Neural progenitor cell (in vitro differentiated cells): ENCODE measurements at regions not wholly inside any gene's neighbourhood (a gene's known extent, or its start where the extent isn't known, plus 50 kb on each side); places are given as distances from the start of the nearest gene placed in this dataset.

Source experiments
- DNase-seq: peaks from one replicate; pipeline ENCODE4 v3.0.0-alpha.2; 2016; ENCODE audit warnings: low spot score
- H2AFZ ChIP-seq: fragments of 200-600 bp; sonication (generic); replicated peaks from 2 replicates; pipeline ENCODE4 v1.6.1; 2016; ENCODE audit warnings: antibody characterized with exemption
- H3F3A ChIP-seq: fragments of 200-600 bp; sonication (generic); 2 replicates; pipeline ENCODE4 v1.6.1; 2016; ENCODE audit warnings: antibody characterized with exemption, low read depth
- H3K27ac ChIP-seq: fragments of 200-600 bp; sonication (generic); 2 replicates; pipeline ENCODE4 v1.5.1; 2016; ENCODE audit warnings: mild to moderate bottlenecking
- H3K27me3 ChIP-seq: fragments of 200-600 bp; sonication (generic); 2 replicates; pipeline ENCODE4 v1.6.1; 2016; ENCODE audit warnings: mild to moderate bottlenecking, moderate library complexity
- H3K36me3 ChIP-seq: fragments of 200-600 bp; sonication (generic); 2 replicates; pipeline ENCODE4 v1.5.1; 2016
- H3K4me1 ChIP-seq: fragments of 200-600 bp; sonication (generic); 2 replicates; pipeline ENCODE4 v1.6.1; 2016; ENCODE audit warnings: mixed run types
- H3K4me2 ChIP-seq: fragments of 200-600 bp; sonication (generic); 2 replicates; pipeline ENCODE4 v1.6.1; 2016
- H3K4me3 ChIP-seq: fragments of 200-600 bp; sonication (generic); 2 replicates; pipeline ENCODE4 v1.5.1; 2016
- H3K79me2 ChIP-seq: fragments of 200-600 bp; sonication (generic); 2 replicates; pipeline ENCODE4 v1.6.1; 2016; ENCODE audit warnings: low read depth
- H3K9ac ChIP-seq: fragments of 200-600 bp; sonication (generic); 2 replicates; pipeline ENCODE4 v1.6.1; 2016
- H3K9me3 ChIP-seq: fragments of 200-600 bp; sonication (generic); 2 replicates; pipeline ENCODE4 v1.5.1; 2016; ENCODE audit warnings: low read depth
- H4K20me1 ChIP-seq: fragments of 200-600 bp; sonication (generic); 2 replicates; pipeline ENCODE4 v1.6.1; 2016; ENCODE audit warnings: low read depth
- H3K27ac Mint-ChIP-seq: 3 replicates; pipeline ENCODE4 v1.8.0; 2021; ENCODE audit warnings: mixed read lengths
- H3K27me3 Mint-ChIP-seq: 2 replicates; pipeline ENCODE4 v1.8.0; 2022; ENCODE audit warnings: low read depth, mild to moderate bottlenecking, inconsistent platforms, moderate library complexity, mixed read lengths; ENCODE audit not compliant: insufficient read depth
- H3K36me3 Mint-ChIP-seq: 3 replicates; pipeline ENCODE4 v1.8.0; 2021; ENCODE audit warnings: mixed read lengths
- H3K4me1 Mint-ChIP-seq: 3 replicates; pipeline ENCODE4 v1.8.0; 2021; ENCODE audit warnings: mixed read lengths
- H3K4me3 Mint-ChIP-seq: 3 replicates; pipeline ENCODE4 v1.8.0; 2021; ENCODE audit warnings: mild to moderate bottlenecking, moderate library complexity, mixed read lengths
- H3K9me3 Mint-ChIP-seq: 3 replicates; pipeline ENCODE4 v1.8.0; 2020; ENCODE audit warnings: mixed read lengths
- CTCF ChIP-seq: fragments of 200-600 bp; sonication (generic); IDR thresholded peaks from 2 replicates; pipeline ENCODE4 v1.5.1; 2017; ENCODE audit warnings: antibody characterized with exemption, mild to moderate bottlenecking
- EZH2 ChIP-seq: fragments of 200-600 bp; sonication (generic); IDR thresholded peaks from 2 replicates; pipeline ENCODE4 v1.6.1; 2017; ENCODE audit warnings: antibody characterized with exemption, mild to moderate bottlenecking, moderate library complexity
- EZH2phosphoT487 ChIP-seq: fragments of 200-600 bp; sonication (generic); IDR thresholded peaks from 2 replicates; pipeline ENCODE4 v1.6.1; 2017; ENCODE audit warnings: antibody characterized with exemption

GRCh38 chr10:109379186-109379585, 544.1 kb downstream of the XPNPEP1 start:
- Mint-ChIP-seq H3K4me3 (no peak overlapping the region), H3K9me3 (no peaks in the 10 kb centered on the region), H3K4me1 (no peaks in the 10 kb centered on the region), H3K27ac (no peak overlapping the region), H3K27me3 (no peaks in the 10 kb centered on the region), H3K36me3 (no peaks in the 10 kb centered on the region)
- Histone ChIP-seq H3K9me3 (no peaks in the 10 kb centered on the region), H3K4me3 (no peak overlapping the region), H3K27ac (no peak overlapping the region), H2AFZ (no peak overlapping the region), H3K36me3 (no peaks in the 10 kb centered on the region), H3K9ac (no peak overlapping the region), H3K27me3 (no peaks in the 10 kb centered on the region), H4K20me1 (no peaks in the 10 kb centered on the region), H3F3A (no peaks in the 10 kb centered on the region), H3K79me2 (no peaks in the 10 kb centered on the region), H3K4me1 (no peaks in the 10 kb centered on the region), H3K4me2 (no peak overlapping the region)
- TF ChIP-seq CTCF (no peak), EZH2phosphoT487 (no peak), EZH2 (no peak)
- no peak for DNase-seq

DNA sequence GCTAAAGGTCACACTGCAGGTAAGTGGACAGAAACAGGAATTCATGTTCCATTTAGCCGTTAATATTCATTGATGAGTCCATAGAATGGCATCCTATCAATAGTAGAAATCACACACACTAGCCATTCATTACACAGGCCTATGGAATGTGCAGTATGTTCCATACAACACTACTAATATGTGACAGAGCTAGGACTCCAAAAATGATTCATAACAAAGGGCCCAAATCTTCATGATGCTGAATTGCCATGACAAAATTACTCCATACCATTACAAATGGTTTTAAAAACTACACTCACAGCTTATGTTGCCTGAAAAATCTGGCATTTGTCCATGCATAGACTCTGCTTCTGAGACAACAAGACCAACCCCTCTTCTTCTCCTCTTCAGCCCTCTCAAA, 549.1 kb downstream of the XPNPEP1 start:
- no peak overlapping the region for H2AFZ ChIP-seq
- H3K36me3 ChIP-seq, result no peaks in the 10 kb centered on the region
- H3K4me1 ChIP-seq, result no peaks in the 10 kb centered on the region
- H3K79me2 ChIP-seq, result no peaks in the 10 kb centered on the region
- H3K9me3 Mint-ChIP-seq, result peaks cover 6% of the 10 kb centered on the region
- H3K4me2 ChIP-seq, result no peak overlapping the region
- no peak overlapping the region for H3K4me3 Mint-ChIP-seq
- DNase-seq, result no peak
- TF ChIP-seq EZH2, result no peak
- H3K27ac ChIP-seq, result no peak overlapping the region
- no peaks in the 10 kb centered on the region for H3F3A ChIP-seq
- no peaks in the 10 kb centered on the region for H3K9me3 ChIP-seq
- peaks cover 3% of the 10 kb centered on the region for H3K27me3 Mint-ChIP-seq
- H3K27ac Mint-ChIP-seq, result no peak overlapping the region
- H4K20me1 ChIP-seq, result no peaks in the 10 kb centered on the region
- H3K36me3 Mint-ChIP-seq, result no peaks in the 10 kb centered on the region
- no peak overlapping the region for H3K9ac ChIP-seq
- no peak overlapping the region for H3K4me3 ChIP-seq
- H3K4me1 Mint-ChIP-seq, result no peaks in the 10 kb centered on the region
- no peaks in the 10 kb centered on the region for H3K27me3 ChIP-seq

DNA sequence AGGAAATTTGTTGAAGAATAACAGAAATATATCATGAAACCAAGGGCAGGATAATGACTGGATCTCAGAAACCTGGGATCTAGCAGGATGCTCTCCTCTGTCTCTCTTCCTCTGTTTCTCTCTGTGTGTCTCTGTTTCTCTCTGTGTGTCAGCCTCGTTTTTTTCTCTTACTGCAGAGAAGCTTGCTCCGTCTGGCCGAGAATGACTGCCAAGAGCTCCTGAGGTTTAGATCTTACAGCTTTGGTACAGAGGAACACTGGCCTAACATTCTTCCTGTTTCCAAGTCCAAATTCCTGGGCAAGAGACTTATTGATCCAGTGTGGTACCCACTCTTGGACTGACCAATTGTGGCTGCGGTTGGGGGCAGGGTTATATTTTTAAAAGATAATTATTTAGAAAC, 564.0 kb downstream of the XPNPEP1 start:
- H3K27me3 Mint-ChIP-seq, result peaks cover 3% of the 10 kb centered on the region
- H3F3A ChIP-seq, result no peaks in the 10 kb centered on the region
- no peak overlapping the region for H3K27ac ChIP-seq
- H3K79me2 ChIP-seq, result no peaks in the 10 kb centered on the region
- peaks cover 22% of the 10 kb centered on the region for H3K4me1 Mint-ChIP-seq
- DNase-seq, result no peak
- H3K4me3 ChIP-seq, result no peak overlapping the region
- H3K9me3 Mint-ChIP-seq, result no peaks in the 10 kb centered on the region
- no peak for TF ChIP-seq CTCF
- no peak for TF ChIP-seq EZH2phosphoT487
- no peak for TF ChIP-seq EZH2
- H4K20me1 ChIP-seq, result no peaks in the 10 kb centered on the region
- H2AFZ ChIP-seq, result no peak overlapping the region
- no peak overlapping the region for H3K9ac ChIP-seq
- no peak overlapping the region for H3K4me3 Mint-ChIP-seq
- H3K27ac Mint-ChIP-seq, result no peak overlapping the region
- H3K4me1 ChIP-seq, result peaks cover 5% of the 10 kb centered on the region
- H3K27me3 ChIP-seq, result no peaks in the 10 kb centered on the region
- H3K36me3 ChIP-seq, result no peaks in the 10 kb centered on the region
- H3K36me3 Mint-ChIP-seq, result no peaks in the 10 kb centered on the region
- H3K4me2 ChIP-seq, result no peak overlapping the region
- no peaks in the 10 kb centered on the region for H3K9me3 ChIP-seq

DNA sequence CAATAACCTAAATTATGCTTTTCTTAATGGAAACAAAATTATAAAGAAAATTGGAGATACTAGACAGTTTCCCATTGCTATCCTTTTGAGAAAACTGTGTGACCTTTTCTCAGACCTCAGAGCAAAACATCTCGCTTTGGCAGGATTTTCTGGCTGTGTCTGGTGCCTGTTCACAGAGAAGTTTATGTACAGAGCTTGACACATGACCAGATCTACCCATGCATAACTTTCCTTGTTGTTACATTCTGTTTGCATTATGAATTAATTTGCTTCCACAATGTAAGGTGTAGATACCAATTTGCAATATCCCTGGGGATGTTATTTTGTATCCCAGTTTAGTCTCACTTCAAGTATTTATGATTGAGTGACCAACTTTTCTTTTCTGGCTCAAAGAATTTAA, 565.0 kb downstream of the XPNPEP1 start:
- H3K36me3 ChIP-seq, result no peaks in the 10 kb centered on the region
- no peak overlapping the region for H3K4me3 ChIP-seq
- no peaks in the 10 kb centered on the region for H3K9me3 Mint-ChIP-seq
- no peak for TF ChIP-seq CTCF
- no peak for TF ChIP-seq EZH2phosphoT487
- TF ChIP-seq EZH2, result no peak
- H3K9me3 ChIP-seq, result no peaks in the 10 kb centered on the region
- peaks cover 22% of the 10 kb centered on the region for H3K4me1 Mint-ChIP-seq
- H3K36me3 Mint-ChIP-seq, result no peaks in the 10 kb centered on the region
- H3K27me3 Mint-ChIP-seq, result peaks cover 3% of the 10 kb centered on the region
- peaks cover 5% of the 10 kb centered on the region for H3K4me1 ChIP-seq
- no peaks in the 10 kb centered on the region for H3K79me2 ChIP-seq
- no peak overlapping the region for H3K4me2 ChIP-seq
- no peak overlapping the region for H3K27ac ChIP-seq
- no peaks in the 10 kb centered on the region for H3F3A ChIP-seq
- DNase-seq, result no peak
- no peaks in the 10 kb centered on the region for H3K27me3 ChIP-seq
- no peak overlapping the region for H3K4me3 Mint-ChIP-seq
- H2AFZ ChIP-seq, result no peak overlapping the region
- H3K27ac Mint-ChIP-seq, result no peak overlapping the region
- H4K20me1 ChIP-seq, result no peaks in the 10 kb centered on the region
- H3K9ac ChIP-seq, result no peak overlapping the region
